Thyroid gland (tissue), 4 donors: ENCODE measurements at regions not wholly inside any gene's neighbourhood (a gene's known extent, or its start where the extent isn't known, plus 50 kb on each side); places are given as distances from the start of the nearest gene placed in this dataset.
"Not testable (repeated sequence)": the region's sequence is repeated elsewhere in the genome, so short reads cannot be mapped to it uniquely, and the experiment has no call there.

Source experiments
- DNase-seq, 2 donors: peaks; one replicate each; pipeline ENCODE4 v3.0.0-alpha.2; 2019
- H3K27ac ChIP-seq, 3 donors: fragments of 200-600 bp; sonication (generic); 1 replicate in 2 of 3; 2 replicates in 1 of 3; pipeline ENCODE4 v1.5.1; 2016 to 2019; ENCODE audit warnings: mild to moderate bottlenecking in 1 of 3, moderate library complexity in 1 of 3
- H3K27me3 ChIP-seq: fragments of 200-600 bp; sonication (generic); one replicate; pipeline ENCODE4 v1.5.1; 2019
- H3K36me3 ChIP-seq, 2 donors: fragments of 200-600 bp; sonication (generic); one replicate each; pipeline ENCODE4 v1.5.1; 2016 to 2019
- H3K4me1 ChIP-seq, 2 donors: fragments of 200-600 bp; sonication (generic); one replicate each; pipeline ENCODE4 v1.5.1; 2017 to 2019
- H3K4me3 ChIP-seq, 3 donors: fragments of 200-600 bp; sonication (generic); replicated peaks in 1 of 3; 1 replicate in 2 of 3; 2 replicates in 1 of 3; pipeline ENCODE4 v1.5.1; 2016; ENCODE audit warnings: mild to moderate bottlenecking in 1 of 3
- H3K9me3 ChIP-seq: fragments of 200-600 bp; sonication (generic); one replicate; pipeline ENCODE4 v1.5.1; 2017
- CTCF ChIP-seq, 6 experiments: fragments of 200-600 bp in 3 of 6; fragments of 450-650 bp in 3 of 6; sonication (generic) in 3 of 6; IDR thresholded peaks; one replicate each; pipeline ENCODE4 v1.5.1; 2016 to 2019; ENCODE audit warnings: antibody characterized with exemption in 6 of 6, mild to moderate bottlenecking in 2 of 6, inconsistent platforms in 1 of 6, moderate library complexity in 1 of 6
- POLR2A ChIP-seq, 2 donors: fragments of 450-650 bp; IDR thresholded peaks; one replicate each; pipeline ENCODE4 v1.6.1; 2017; ENCODE audit warnings: antibody characterized with exemption in 2 of 2, mild to moderate bottlenecking in 2 of 2, moderate library complexity in 1 of 2
- WGBS, 2 donors: methylation state at CpG; one replicate each; pipeline ENCODE4 v1.1.5; 2017; 5-methylcytosine and 5-hydroxymethylcytosine counted together
- intact Hi-C: fragments of 100-400 bp; cut with DNase I; formaldehyde crosslinking; loops from one replicate; pipeline ENCODE4 v1.15.1; 2023

- Histone ChIP-seq H3K4me1 (no peaks in the 10 kb centered on the region), H3K9me3 (no peaks in the 10 kb centered on the region), H3K4me3 (no peak overlapping the region), H3K36me3 (no peaks in the 10 kb centered on the region), H3K27ac (no peak overlapping the region), H3K27me3 (no peaks in the 10 kb centered on the region)
- 20 to 33% methylated on average over 2 of the region's 2 CpGs for WGBS, 2 donors
- TF ChIP-seq CTCF (IDR thresholded peaks at IDR 0.05) (no peak), POLR2A (IDR thresholded peaks at IDR 0.05) (no peak)
- intact Hi-C loops: no loop called here
- DNase-seq: no peak
Measured at GRCh38 chr1:143611159-143611558, 360.6 kb downstream of the FAM72C start.

- no peaks in the 10 kb centered on the region for H3K9me3 ChIP-seq
- no peak for DNase-seq
- H3K36me3 ChIP-seq: no peaks in the 10 kb centered on the region
- intact Hi-C loops: no loop called here
- no peaks in the 10 kb centered on the region for H3K27me3 ChIP-seq
- 91 to 93% methylated on average over 11 of the region's 11 CpGs for WGBS, 2 donors
- no peak overlapping the region for H3K27ac ChIP-seq
- H3K4me3 ChIP-seq: no peak overlapping the region
- TF ChIP-seq POLR2A (IDR thresholded peaks at IDR 0.05): no peak
- no peak for TF ChIP-seq CTCF (IDR thresholded peaks at IDR 0.05)
- no peaks in the 10 kb centered on the region for H3K4me1 ChIP-seq
Measured at GRCh38 chr1:143610196-143610595, 361.6 kb downstream of the FAM72C start.

GRCh38 chr1:143604887-143605286 is 366.9 kb downstream of the FAM72C start:
- Histone ChIP-seq H3K27ac (no peak overlapping the region), H3K4me3 (no peak overlapping the region), H3K27me3 (no peaks in the 10 kb centered on the region), H3K36me3 (no peaks in the 10 kb centered on the region), H3K9me3 (no peaks in the 10 kb centered on the region), H3K4me1 (no peaks in the 10 kb centered on the region)
- TF ChIP-seq CTCF (IDR thresholded peaks at IDR 0.05) (no peak), POLR2A (IDR thresholded peaks at IDR 0.05) (no peak)
- intact Hi-C loops: no loop called here
- no peak for DNase-seq

- WGBS, 2 donors: 80 to 97% methylated on average over 2 to 4 of the region's 4 CpGs
Measured at GRCh38 chr1:143584508-143584907, 387.3 kb downstream of the FAM72C start.

GRCh38 chr1:143574891-143575520 is 396.8 kb downstream of the FAM72C start:
- no peak for TF ChIP-seq POLR2A (IDR thresholded peaks at IDR 0.05)
- TF ChIP-seq CTCF (IDR thresholded peaks at IDR 0.05): no peak
- H3K27me3 ChIP-seq: no peaks in the 10 kb centered on the region
- no peaks in the 10 kb centered on the region for H3K4me1 ChIP-seq
- H3K27ac ChIP-seq: no peak overlapping the region
- no peak overlapping the region for H3K4me3 ChIP-seq
- 80 to 91% methylated on average over 1 to 23 of the region's 33 CpGs for WGBS, 2 donors
- intact Hi-C loops: no loop called here
- no peaks in the 10 kb centered on the region for H3K36me3 ChIP-seq
- H3K9me3 ChIP-seq: no peaks in the 10 kb centered on the region
- no peak for DNase-seq

More at GRCh38 chr1:143584508-143584907, 387.3 kb downstream of the FAM72C start:
- no peaks in the 10 kb centered on the region for H3K9me3 ChIP-seq
- intact Hi-C loops: no loop called here
- H3K4me1 ChIP-seq: no peaks in the 10 kb centered on the region
- TF ChIP-seq POLR2A (IDR thresholded peaks at IDR 0.05): no peak
- TF ChIP-seq CTCF (IDR thresholded peaks at IDR 0.05): no peak
- no peaks in the 10 kb centered on the region for H3K36me3 ChIP-seq
- DNase-seq: no peak
- H3K27ac ChIP-seq: no peak overlapping the region
- H3K4me3 ChIP-seq: no peak overlapping the region
- H3K27me3 ChIP-seq: no peaks in the 10 kb centered on the region

GRCh38 chr1:143572661-143573060 is 399.1 kb downstream of the FAM72C start:
- intact Hi-C loops, H3K27ac ChIP-seq, H3K9me3 ChIP-seq, H3K4me3 ChIP-seq, H3K27me3 ChIP-seq, DNase-seq, H3K36me3 ChIP-seq, H3K4me1 ChIP-seq: not testable (repeated sequence)
- WGBS, 2 donors: 65 to 69% methylated on average over 3 to 5 of the region's 5 CpGs

GRCh38 chr1:143563761-143564160 is 408.0 kb downstream of the FAM72C start:
- H3K4me1 ChIP-seq, DNase-seq, H3K4me3 ChIP-seq, H3K36me3 ChIP-seq, H3K27ac ChIP-seq, H3K27me3 ChIP-seq, intact Hi-C loops, H3K9me3 ChIP-seq: not testable (repeated sequence)
- WGBS, 2 donors: 71 to 80% methylated on average over 6 to 16 of the region's 20 CpGs
